Activated CD8-positive, alpha-beta memory T cell treated with anti-CD3 and anti-CD28 coated beads, Interleukin-2, amount 50 U/mL, for 1 hour (primary cell): ENCODE measurements at regions not wholly inside any gene's neighbourhood (a gene's known extent, or its start where the extent isn't known, plus 50 kb on each side); places are given as distances from the start of the nearest gene placed in this dataset.

Source experiments
- DNase-seq: peaks from one replicate; pipeline ENCODE4 v3.0.0-alpha.2; 2020; ENCODE audit errors: extremely low read depth

DNA sequence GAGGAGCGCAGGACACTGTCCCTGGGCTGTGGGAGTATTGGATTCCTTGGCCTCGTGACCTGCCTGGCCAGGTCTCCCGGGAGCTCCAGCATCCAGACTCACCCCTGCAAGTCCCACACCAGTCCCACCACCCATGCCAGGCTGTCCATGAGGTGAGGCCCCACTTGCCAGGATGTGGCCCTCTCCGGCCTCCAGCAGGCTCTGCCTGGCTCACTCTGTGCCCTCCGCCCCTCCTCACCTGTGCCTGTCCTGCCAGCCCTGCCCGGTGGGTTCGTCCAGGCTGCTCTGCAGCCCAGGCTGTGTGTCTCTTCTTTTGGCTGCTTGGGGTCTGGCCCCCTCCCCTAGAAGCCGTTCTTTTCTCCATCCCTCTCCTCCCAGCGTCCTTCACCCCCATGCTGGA lies 436.8 kb upstream of the MYT1L start:
- DNase-seq: no peak

DNA sequence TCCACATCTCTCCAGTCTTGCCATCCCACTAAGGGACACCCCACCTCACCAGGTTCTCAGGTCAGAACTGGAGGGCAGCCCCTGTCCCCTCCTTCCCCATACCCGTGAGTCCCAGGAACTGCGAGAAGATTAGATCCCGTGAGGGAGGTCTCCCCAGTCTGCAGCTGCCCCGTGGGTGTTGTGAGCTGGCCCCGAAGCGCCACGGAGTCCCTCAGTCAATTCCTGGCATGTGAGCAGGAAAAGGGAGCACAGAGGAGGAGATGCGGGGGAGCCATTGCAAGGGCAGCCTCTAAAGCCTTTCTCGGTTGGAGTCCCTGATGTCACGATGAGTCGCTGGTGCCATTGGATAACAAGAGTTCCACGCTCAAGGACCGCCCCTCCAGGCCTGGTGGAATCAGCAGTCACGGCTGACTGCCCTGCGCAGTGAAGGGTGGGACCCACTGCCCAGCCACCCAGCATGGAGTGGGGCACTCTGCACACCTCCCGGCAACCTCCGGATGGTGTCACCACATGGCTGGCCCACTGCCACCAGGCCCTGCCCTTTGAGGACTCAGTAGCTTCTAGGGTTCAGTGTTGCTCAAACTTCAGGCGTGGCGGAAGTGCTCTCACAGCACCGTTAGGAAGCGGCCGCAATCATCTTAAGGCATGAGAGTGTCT lies 434.9 kb upstream of the MYT1L start:
- no peak for DNase-seq

DNA sequence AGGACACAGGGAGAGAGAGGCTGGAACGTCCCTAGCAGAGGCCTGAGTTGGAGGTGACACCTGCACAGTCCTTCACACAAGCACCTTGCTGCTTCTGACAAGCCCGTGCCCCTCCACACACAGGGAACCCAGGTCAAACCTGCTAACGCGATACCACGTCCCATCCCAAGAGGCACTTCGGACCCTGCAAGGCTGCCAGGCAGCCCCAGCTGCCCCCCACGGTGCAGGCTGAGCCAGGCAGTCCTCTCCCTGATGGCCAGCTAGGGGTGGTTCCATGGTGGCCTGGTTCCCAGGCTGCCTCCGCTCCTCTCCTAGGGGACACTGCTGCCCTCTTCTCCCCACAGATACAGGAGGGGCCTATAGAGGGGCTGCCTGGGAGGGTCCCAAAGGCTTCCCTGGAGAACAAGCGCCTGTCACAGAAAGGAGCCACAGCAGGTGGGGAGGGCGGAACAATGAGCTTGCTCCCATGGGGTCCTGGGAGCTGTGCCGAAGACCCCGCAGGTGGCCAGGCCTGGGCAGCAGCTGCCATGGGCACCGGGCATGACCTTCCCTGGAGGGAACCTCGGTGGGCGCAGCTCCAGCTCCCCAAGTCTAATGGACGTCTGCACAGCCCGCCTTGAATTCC lies 434.2 kb upstream of the MYT1L start:
- no peak for DNase-seq

DNA sequence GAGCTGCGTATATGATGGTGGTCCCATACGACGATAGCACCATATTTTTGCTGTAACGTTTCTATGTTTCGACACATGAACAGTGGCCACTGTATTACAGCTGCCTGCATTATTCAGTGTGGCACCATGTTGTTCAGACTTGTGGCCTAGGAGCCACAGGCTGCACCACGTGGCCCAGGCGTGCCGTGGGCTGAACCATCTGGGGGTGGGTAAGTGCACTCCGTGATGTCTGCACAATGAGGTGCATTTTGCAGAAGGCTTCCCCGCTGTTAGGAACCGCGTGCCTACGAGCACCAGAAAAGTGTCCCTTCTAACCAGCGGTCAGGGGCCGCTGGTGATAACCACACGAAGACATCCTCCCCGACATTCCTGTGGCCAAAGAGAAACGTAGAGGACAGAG lies 433.7 kb upstream of the MYT1L start:
- no peak for DNase-seq

DNA sequence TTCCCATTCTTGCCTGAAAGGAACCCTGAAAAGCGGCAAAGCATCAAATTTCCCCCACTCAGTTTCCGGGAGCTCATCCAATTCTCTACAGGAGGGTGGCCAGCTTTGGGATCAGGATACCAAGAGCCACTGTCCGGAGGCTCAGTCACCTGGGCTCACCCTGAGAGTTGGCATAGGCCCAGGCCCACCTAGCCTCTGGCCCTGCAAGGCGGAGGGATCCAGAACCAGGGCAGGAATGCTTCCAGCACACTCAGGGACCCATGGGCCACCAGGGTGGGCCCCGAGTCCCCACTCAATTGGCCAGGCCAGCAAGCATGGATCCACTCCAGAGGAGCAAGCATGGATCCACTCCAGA lies 432.9 kb upstream of the MYT1L start:
- DNase-seq: no peak

DNA sequence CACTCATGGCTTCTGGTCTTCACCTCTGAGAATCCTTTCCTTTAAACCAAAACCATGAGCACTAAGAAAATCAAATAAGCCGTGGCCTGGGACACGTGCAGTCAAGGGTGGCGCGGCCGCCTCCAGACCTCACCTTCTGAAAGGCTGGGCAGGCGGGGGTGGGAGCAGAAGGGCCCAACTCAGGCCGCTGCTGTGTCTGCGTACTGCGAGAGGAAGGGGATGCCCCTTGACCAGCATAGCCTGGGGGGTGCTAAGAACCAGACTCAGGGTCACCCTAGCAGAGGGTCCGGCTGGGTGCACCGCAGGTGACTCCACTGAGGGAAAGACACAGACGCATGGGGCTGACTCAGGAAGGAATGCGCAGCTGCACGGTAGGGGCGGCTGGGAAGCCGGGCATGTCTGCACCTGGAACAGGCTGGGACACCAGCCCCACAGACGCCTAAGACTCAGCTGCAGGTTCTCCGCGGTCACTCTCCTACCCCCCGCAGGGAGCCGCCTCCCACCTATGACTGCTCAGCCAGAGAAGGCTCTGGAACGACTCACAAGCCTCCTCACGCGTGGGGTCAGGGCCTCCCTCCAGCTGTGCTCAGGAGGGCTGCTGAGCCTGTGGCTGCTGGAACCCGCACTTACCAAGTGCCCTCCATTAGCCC lies 432.4 kb upstream of the MYT1L start:
- no peak for DNase-seq

DNA sequence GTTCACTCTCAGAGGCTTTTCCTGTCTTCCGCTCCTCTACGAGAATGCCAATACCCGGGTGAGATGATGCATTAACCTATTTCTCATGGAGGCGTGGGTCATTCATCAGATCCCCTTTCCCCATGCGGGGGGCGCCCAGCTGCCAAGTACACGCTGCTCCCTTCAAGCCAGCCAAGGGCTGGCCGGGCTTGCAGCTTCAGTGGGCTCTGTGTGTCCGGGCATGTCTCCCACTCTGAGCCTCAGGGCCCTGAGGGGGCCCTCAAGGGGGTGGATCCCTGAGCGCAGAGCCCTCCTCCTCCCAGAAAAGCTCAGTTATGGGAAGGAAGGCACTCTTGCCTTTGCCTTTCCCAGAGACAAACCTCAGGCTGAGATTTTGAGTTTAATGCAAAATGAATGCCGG lies 431.8 kb upstream of the MYT1L start:
- DNase-seq: no peak

DNA sequence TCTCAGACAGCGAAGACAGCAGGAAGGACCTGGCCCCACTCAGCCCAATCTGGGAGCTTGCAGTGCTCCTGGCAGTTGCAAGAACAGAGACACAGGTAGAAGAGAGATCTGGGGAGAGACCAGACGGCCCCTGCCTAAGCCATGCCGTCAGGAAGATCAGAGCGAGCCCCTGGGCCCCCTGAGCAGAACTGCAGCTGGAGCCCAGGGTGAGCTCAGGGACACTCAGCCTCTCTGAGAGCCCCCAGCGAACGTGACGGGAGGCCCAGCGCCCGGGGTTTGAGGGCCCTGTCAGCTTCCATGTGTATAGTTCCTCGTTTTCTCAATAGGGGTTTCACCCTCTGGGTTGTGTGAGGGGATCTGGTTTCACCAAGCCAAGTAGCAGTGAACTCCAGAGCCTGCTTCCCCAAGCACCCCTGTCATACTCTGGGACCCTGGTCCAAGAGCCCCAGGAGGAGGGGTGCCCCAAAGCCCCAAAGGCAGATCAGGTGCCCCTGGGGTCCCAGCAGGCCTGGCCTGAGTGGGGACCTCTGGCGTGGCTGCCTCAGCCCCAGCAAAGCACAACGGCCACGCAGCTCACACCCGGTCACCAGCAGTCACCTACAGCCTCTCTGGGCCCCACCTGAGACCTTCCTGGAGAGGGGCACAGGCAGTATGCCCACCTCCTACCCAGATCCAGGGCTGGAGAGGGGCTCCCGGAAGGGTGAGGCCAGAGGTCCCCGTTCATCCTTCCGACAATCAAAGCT lies 431.3 kb upstream of the MYT1L start:
- no peak for DNase-seq

DNA sequence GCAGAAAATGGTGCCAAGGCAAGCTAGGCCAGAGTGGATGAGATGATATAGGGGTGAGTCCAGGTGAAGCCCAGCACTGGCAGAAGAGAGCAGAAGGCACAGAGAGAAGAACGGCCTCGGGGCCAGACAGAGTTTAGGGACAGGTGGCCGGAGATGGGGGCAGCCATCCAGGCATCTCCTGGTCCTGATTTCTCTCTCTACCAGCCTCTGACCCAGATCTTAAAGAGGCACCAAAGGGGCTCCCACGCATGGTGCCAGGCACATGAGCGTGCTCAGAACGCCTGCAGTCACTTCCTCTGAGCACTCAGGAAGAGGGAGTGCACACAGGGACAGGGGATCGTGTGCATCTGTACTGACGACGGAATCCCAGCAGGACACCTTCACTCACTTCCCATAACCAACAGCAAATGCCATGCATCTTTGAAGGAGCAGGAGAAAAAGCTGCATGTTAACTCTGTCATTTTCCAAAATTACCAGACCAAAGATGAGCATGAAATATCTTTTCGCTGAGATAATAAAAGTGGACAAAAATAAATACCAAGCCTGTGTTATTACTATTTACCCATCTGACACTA lies 427.8 kb upstream of the MYT1L start:
- no peak for DNase-seq

DNA sequence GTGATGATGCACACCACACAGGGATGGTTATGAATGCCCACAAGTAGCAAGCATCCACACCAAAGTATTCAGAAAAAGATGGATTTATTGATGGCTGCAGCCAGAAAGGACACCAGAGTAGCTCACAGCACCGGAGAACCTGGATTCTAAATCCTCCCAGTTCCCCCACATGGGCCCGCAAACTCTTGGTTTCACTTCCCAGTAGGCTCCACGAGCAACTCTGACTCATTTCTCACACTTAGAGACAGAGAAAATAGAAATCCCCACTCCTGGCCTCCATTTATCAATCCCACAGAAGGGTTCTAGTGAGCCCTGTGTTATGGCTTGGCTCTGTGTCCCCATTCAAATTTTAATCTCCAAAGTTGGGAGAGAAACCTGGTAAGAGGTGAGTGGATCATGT lies 426.7 kb upstream of the MYT1L start:
- DNase-seq: no peak

DNA sequence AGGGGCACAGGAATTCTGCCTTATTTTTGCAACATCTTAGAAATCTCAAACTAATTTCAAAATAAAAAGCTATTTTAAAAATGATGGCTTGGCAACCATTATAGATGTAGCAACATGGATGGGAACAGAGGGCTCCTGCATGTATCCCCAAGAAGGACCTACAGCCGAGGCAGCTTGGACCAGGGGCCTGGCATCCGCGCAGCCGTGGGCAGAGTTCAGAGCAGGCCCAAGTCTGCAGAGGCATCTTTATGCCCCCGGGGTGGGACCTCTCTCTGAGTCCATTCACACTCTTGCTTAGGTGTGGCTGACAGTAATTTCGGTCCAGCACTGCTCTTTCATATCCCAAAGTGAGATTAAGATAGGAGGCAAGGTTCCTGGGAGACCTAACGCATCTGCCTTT lies 425.8 kb upstream of the MYT1L start:
- DNase-seq: no peak

DNA sequence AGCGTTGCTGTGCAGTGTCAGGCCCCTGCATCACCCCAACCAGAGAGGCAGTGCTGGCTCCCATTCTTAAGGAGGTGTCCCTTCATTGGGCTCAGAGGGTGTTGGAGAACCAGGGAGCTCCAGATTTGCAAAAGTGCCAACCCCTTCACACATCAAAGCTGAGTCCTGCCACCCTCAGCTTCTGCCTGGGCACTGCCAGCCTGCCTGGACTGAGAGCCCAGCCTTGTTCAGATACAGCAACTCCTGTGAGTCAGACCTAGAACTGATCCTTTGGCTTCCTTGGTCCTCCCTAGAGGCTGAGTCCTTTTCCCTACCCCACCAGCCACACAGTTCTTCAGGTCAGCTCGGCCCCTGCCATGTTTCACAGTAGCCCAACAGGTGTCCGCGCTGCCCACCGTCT lies 424.9 kb upstream of the MYT1L start:
- no peak for DNase-seq

DNA sequence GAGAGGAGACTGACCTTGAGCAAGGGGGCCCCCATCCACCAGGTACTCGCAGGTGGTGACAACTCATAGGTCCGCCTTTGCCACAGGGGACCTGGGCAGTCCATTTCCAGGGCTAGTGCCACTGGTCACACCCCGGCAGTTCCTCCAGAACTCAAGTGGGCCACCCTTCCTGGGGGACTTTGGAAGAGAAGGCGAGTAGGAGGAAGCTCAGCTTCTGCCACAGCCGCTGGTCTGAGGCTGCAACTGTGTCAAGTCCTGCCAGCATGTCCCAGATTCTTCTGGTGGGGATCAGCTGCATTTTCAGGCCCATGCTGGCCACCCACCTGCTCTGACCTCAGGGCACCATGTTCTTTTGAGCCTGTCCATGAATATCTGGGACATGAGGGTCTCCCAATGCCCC lies 423.9 kb upstream of the MYT1L start:
- DNase-seq: no peak

DNA sequence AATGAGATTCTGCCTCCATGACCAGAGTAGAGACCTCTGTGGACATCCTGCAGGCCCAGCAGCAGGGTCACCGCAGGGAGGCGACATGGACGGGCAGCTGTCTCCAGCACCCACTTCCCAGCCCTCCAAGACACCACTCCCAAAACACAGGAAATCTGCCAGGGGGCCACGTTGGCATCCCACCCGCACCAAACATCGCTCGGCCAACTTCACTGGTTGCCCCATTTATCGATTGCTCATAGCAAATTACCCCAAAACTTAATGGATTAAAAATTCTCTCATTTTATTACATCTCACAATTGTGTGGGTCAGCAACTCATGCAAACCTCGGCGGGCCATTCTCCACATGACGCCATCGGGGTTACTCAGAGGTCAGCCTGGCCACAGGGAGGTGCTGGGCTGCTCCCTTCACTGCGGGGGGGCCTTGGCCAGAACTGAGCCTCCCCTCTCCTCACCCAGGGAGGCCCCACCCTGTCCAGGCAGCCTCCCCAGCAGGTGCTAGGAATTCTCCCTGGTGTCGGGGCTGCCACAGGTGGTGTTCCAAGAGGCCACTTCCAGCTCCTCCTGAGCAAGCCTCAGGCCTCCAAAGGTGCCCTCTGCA lies 420.7 kb upstream of the MYT1L start:
- no peak for DNase-seq

DNA sequence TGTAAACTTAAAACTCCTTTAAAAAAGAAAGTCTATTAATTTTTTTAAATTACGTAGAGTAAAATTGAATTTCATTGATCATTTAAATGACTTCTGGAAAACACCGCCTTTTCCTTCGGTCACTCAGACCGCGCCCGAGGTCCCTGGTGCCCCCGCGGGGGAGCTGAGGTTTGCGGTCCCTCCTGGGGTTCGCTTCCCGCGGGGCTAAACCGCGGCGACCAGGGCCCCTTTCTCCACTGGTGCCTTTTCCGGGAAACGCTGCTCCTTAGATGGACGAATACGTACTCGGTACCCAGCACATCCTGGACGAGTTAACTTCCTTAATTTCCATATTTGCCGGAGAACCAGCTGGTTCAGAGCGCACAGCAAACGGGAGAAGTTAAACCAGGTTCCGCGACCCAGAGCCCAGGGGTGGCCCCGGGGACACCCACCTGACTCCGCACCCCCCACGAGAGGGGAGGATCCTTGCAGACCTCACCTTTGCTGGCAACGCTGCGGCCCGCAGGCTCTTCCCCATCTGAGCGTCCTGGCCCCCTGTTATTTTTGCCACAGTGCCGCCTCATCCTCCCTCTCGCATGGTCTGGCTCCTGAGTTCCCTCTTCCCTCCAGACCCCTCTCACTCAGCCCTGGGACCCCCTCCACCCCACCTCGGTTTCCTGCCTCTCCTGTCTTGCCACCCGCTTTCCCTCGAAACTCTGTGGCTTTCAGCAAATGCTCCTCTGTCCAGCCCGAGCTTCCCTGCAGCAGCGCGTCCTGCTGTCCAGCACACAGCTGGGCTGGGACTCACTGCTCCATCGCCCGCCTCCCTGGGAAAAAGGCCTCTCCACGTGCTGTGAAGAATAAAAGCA lies 420.0 kb upstream of the MYT1L start:
- no peak for DNase-seq

DNA sequence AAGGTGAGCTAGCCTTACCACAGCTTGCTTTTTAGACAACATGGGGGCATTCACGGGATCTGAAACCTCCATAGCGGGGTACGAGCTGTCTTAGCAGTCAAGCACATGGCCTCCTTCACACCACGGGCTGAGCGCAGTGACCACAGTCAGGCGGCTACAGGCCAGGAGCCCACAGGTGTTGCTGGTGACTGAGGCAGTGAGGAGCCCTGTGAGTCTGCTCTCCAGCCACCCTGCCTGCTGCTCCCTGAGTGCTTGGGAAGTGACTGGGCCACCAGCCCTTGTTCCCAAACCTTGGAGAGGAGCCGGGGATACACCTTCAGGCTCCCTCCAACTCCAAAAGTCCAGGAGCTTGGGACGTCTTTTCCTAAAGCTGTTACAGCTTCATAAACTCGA lies 418.1 kb upstream of the MYT1L start:
- no peak for DNase-seq

DNA sequence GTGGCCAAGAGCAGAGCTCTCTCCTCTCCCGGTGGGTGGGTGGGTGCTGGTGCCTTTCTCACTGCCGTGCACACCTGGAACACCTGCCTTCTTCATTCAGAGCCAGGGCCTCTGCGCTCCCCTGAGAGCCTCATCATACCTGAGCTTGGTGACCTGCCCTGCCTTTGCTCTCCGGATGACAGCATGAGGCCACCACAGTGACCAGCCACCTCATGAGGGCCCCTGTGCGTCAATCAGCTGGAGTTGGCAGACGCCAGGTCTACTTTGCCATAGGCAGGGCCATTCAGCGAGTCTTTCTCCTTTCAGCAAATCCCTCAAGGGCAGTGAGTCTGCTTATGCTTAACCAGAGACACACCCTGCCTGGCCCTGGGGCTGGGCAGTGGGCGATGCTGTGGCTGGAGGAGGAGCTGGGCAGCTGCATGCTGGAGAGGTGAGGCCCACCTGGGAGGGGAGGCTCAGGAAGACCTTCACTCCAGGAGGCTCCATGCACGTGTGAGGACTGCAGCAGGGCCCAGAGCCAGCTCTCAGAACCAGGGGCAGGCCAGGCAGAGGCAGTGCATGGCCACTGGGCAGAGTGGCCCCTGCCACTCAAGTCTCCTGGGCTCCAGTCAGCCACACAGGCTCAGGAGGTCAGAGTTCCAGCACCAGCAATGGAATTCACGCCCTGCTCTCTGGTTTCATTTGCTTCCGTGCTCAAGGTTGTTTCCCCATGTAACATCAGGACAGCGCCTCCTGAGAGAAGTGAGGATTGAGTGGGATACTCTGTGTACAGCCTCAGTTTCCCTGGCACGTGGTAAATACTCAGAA lies 417.5 kb upstream of the MYT1L start:
- no peak for DNase-seq

DNA sequence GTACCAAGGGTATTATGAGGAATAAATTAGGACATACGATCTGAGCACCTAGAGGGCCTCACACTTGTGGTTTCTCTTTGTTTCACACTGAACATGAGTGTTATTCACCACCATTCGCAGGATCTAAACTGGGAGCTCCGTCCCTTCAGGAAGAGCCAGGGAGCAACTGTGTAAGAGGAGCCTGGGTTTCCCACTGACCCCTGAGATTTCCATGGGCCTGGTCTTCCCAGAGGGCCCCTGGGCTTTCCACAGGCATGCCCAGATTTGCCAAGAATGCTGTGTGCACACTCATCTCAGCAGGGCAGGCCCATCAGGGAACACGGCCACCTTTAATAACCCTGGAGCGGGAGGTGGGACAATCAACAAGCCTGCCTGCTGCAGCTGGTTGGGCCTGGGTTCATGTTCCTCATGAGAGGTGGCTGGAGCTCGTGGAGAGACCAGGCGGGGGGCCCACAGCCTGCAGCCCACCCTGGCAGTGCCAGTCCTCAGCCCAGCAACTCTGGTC lies 416.8 kb upstream of the MYT1L start:
- no peak for DNase-seq

DNA sequence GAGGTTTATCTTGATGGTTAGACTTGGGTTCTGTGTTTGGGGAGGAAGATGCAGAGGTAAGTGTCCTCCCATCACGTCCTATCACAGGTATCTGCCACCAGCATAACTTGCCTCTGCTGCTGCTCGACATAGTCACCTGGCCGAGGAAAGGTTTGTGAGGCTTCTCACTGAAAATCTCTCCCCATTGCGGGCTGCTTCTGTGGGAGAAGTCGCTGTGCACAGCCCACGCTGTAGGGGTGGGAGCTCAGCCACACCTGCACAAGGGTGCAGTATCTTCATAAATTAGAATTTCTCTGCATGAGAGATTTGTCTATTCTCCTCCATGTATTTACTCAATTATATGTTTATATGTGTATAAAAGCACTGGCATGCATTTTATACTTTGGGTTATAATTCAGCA lies 415.7 kb upstream of the MYT1L start:
- DNase-seq: no peak
